GM23338 (cell line): ENCODE measurements at regions not wholly inside any gene's neighbourhood (a gene's known extent, or its start where the extent isn't known, plus 50 kb on each side); places are given as distances from the start of the nearest gene placed in this dataset.
A peak's percentile ranks its signal among the peaks of the same experiment; 100 is the strongest.

Experiments used
- ATAC-seq: fragments of 200-7000 bp; cut with Tn5 transposase; 3 replicates; pipeline ENCODE4 v1.9.1; 2020
- DNase-seq: peaks from one replicate; pipeline ENCODE4 v3.0.0-alpha.2; 2015; ENCODE audit warnings: low spot score
- H2AFZ ChIP-seq: fragments of 200-600 bp; sonication (generic); 2 replicates; pipeline ENCODE4 v1.8.0; 2016; ENCODE audit warnings: antibody characterized with exemption, mild to moderate bottlenecking, moderate library complexity
- H3F3A ChIP-seq: fragments of 200-600 bp; sonication (generic); replicated peaks from 2 replicates; pipeline ENCODE4 v1.8.0; 2017; ENCODE audit warnings: antibody characterized with exemption, mixed run types, low read depth
- H3K27ac ChIP-seq: fragments of 200-600 bp; sonication (generic); 2 replicates; pipeline ENCODE4 v1.6.1; 2016; ENCODE audit warnings: low read depth
- H3K27me3 ChIP-seq: fragments of 200-600 bp; sonication (generic); 2 replicates; pipeline ENCODE4 v1.8.0; 2016; ENCODE audit warnings: mild to moderate bottlenecking, mixed run types, moderate library complexity; ENCODE audit not compliant: insufficient read depth
- H3K36me3 ChIP-seq: fragments of 200-600 bp; sonication (generic); 2 replicates; pipeline ENCODE4 v1.8.0; 2016; ENCODE audit warnings: mild to moderate bottlenecking; ENCODE audit not compliant: insufficient read depth
- H3K4me1 ChIP-seq: fragments of 200-600 bp; sonication (generic); 2 replicates; pipeline ENCODE4 v1.8.0; 2016; ENCODE audit warnings: mild to moderate bottlenecking, moderate library complexity; ENCODE audit not compliant: insufficient read depth
- H3K4me2 ChIP-seq: fragments of 200-600 bp; sonication (generic); 2 replicates; pipeline ENCODE4 v1.7.1; 2017; ENCODE audit warnings: mixed run types
- H3K4me3 ChIP-seq: fragments of 200-600 bp; sonication (generic); 2 replicates; pipeline ENCODE4 v1.6.1; 2016; ENCODE audit warnings: mixed run types
- H3K79me2 ChIP-seq: fragments of 200-600 bp; sonication (generic); replicated peaks from 2 replicates; pipeline ENCODE4 v1.8.0; 2017; ENCODE audit warnings: mild to moderate bottlenecking; ENCODE audit not compliant: insufficient read depth
- H3K9me2 ChIP-seq: fragments of 200-600 bp; sonication (generic); 2 replicates; pipeline ENCODE4 v1.8.0; 2017; ENCODE audit not compliant: insufficient read depth
- H4K20me1 ChIP-seq: fragments of 200-600 bp; sonication (generic); replicated peaks from 2 replicates; pipeline ENCODE4 v1.8.0; 2017; ENCODE audit warnings: mild to moderate bottlenecking; ENCODE audit not compliant: insufficient read depth
- H3K27ac Mint-ChIP-seq: 2 replicates; pipeline ENCODE4 v1.8.0; 2020; ENCODE audit warnings: inconsistent platforms, mild to moderate bottlenecking, moderate library complexity, mixed read lengths
- H3K27me3 Mint-ChIP-seq: 3 replicates; pipeline ENCODE4 v1.8.0; 2022; ENCODE audit warnings: low read depth, mild to moderate bottlenecking, moderate library complexity, mixed read lengths, inconsistent platforms; ENCODE audit not compliant: insufficient read depth, poor library complexity
- H3K36me3 Mint-ChIP-seq: 3 replicates; pipeline ENCODE4 v1.8.0; 2021; ENCODE audit warnings: low read depth, mild to moderate bottlenecking, inconsistent platforms, moderate library complexity, mixed read lengths
- H3K4me1 Mint-ChIP-seq: 3 replicates; pipeline ENCODE4 v1.8.0; 2020; ENCODE audit warnings: mild to moderate bottlenecking, inconsistent platforms, mixed read lengths
- H3K4me3 Mint-ChIP-seq: 3 replicates; pipeline ENCODE4 v1.8.0; 2021; ENCODE audit warnings: moderate library complexity, mild to moderate bottlenecking, inconsistent platforms, mixed read lengths
- H3K9me3 Mint-ChIP-seq: 3 replicates; pipeline ENCODE4 v1.8.0; 2020; ENCODE audit warnings: moderate library complexity, mild to moderate bottlenecking, inconsistent platforms, mixed read lengths
- CREB1 ChIP-seq: fragments of 250-450 bp; sonication (Bioruptor Pico); IDR thresholded peaks from 2 replicates; pipeline ENCODE4 v1.5.0; 2020; ENCODE audit warnings: low read depth, mild to moderate bottlenecking, moderate library complexity
- EZH2 ChIP-seq: fragments of 200-600 bp; sonication (generic); IDR thresholded peaks from one replicate; pipeline ENCODE4 v1.8.0; 2017; ENCODE audit warnings: antibody characterized with exemption, mild to moderate bottlenecking, low read depth; ENCODE audit not compliant: unreplicated experiment
- EZH2phosphoT487 ChIP-seq: fragments of 200-600 bp; sonication (generic); IDR thresholded peaks from one replicate; pipeline ENCODE4 v1.8.1; 2018; ENCODE audit warnings: antibody characterized with exemption; ENCODE audit not compliant: unreplicated experiment
- JUNB ChIP-seq: IDR thresholded peaks from one replicate; pipeline ENCODE4 v1.6.1; 2016; ENCODE audit warnings: antibody characterized with exemption; ENCODE audit not compliant: unreplicated experiment
- NANOG ChIP-seq: IDR thresholded peaks from 2 replicates; pipeline ENCODE4 v1.6.1; 2016; ENCODE audit warnings: antibody characterized with exemption, borderline replicate concordance
- POLR2AphosphoS5 ChIP-seq: IDR thresholded peaks from 2 replicates; pipeline ENCODE4 v1.6.1; 2016; ENCODE audit warnings: antibody characterized with exemption, low read depth
- ZNF114 ChIP-seq: fragments of 250-450 bp; sonication (Bioruptor Pico); IDR thresholded peaks from 2 replicates; pipeline ENCODE4 v1.5.0; 2020; ENCODE audit warnings: mild to moderate bottlenecking, moderate library complexity
- TF ChIP-seq, protein P1 (sequence below), 2 experiments: fragments of 200-600 bp in 1 of 2; sonication (generic) in 1 of 2; conservative IDR thresholded peaks; 2 replicates each; pipeline versions ENCODE4 v1.5.1 to v1.6.1; 2016 to 2017; ENCODE audit warnings: antibody characterized with exemption in 2 of 2, low read depth in 2 of 2, mild to moderate bottlenecking in 2 of 2, moderate library complexity in 1 of 2
- TF ChIP-seq, protein P2 (sequence below): fragments of 250-450 bp; sonication (Bioruptor Pico); IDR thresholded peaks from 2 replicates; pipeline ENCODE4 v1.5.0; 2020; ENCODE audit warnings: mild to moderate bottlenecking, moderate library complexity

DNA sequence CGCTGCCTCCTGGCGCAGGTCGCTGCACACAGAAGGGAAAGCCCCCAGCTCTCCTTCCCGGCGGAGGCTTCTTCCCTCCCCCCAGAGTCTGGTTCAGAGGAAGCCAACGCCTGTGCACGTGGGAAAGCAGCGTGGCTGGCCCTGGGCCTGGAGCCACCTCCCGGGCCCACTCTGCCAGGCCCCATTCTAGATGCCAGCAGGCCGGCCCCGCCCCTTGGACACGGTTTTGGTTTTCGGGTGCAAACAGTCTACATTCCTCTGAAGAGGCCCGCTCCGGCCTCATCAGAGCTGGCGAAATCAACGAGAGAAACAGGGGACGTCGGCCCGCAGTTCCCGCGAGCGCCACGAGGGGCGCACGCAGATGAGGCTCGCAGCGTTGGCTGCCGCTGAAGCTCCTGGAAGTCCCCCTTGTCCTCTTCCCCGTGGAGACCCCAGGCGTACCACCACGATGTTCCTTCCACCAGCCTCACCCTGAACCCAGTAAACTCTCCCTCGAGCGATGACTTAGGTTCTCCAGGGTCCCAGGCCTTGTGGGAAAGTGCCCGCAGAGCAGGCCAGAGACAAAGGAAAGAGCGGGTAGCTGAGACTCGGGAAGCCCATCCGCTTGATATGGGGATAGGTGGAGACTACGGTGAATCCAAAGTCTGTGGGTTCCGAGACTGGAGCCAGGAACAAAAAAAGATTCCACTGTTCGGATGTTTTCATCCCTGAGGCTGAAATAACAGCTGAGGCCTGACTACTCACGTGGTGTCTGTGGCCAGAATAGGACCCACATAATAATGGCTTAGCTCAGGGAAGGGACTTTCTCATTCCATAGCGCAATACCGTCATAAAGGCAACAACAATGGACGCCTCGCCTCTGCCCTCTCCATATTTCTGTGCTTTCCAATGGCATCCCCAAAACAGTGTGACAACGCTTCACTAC, 64.2 kb downstream of the KLF4 start:
- TF ChIP-seq NANOG (no peak), CREB1 (CRISPR knock-in tag) (0 out of 2 replicates have a peak, but pooled peaks have one; percentile 10)
- TF ChIP-seq, protein P1, sequence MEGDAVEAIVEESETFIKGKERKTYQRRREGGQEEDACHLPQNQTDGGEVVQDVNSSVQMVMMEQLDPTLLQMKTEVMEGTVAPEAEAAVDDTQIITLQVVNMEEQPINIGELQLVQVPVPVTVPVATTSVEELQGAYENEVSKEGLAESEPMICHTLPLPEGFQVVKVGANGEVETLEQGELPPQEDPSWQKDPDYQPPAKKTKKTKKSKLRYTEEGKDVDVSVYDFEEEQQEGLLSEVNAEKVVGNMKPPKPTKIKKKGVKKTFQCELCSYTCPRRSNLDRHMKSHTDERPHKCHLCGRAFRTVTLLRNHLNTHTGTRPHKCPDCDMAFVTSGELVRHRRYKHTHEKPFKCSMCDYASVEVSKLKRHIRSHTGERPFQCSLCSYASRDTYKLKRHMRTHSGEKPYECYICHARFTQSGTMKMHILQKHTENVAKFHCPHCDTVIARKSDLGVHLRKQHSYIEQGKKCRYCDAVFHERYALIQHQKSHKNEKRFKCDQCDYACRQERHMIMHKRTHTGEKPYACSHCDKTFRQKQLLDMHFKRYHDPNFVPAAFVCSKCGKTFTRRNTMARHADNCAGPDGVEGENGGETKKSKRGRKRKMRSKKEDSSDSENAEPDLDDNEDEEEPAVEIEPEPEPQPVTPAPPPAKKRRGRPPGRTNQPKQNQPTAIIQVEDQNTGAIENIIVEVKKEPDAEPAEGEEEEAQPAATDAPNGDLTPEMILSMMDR (conservative IDR thresholded peaks at IDR 0.05; ENCODE audit: low read depth in 2 of 2) = peak; percentile 80 to 86
- Histone ChIP-seq H3K27ac (no peak overlapping the region), H3K4me3 (peak overlapping the region; percentile 33; the same call in 1 of the 2 replicates), H2AFZ (peak overlapping the region; percentile 97), H3K27me3 (0 out of 2 replicates have a peak, but pooled peaks cover 6% of the 10 kb centered on the region), H3F3A (no peaks in the 10 kb centered on the region), H3K4me2 (peak overlapping the region; percentile 49; the same call in 1 of the 2 replicates), H3K79me2 (no peaks in the 10 kb centered on the region), H3K36me3 (no peaks in the 10 kb centered on the region), H3K9me2 (0 out of 2 replicates have a peak, but pooled peaks cover 7% of the 10 kb centered on the region), H4K20me1 (no peaks in the 10 kb centered on the region), H3K4me1 (no peaks in the 10 kb centered on the region)
- Mint-ChIP-seq H3K4me1 (0 out of 3 replicates have a peak, but pooled peaks cover 2% of the 10 kb centered on the region), H3K27me3 (peaks cover 13% of the 10 kb centered on the region), H3K27ac (no peak overlapping the region), H3K9me3 (no peaks in the 10 kb centered on the region; the same call in 1 of the 3 replicates), H3K4me3 (peak overlapping the region; percentile 29; the same call in 1 of the 3 replicates), H3K36me3 (no peaks in the 10 kb centered on the region)
- peak; percentile 85 for DNase-seq
- ATAC-seq = peak; percentile 77

GRCh38 chr9:107423540-107423939, 66.0 kb downstream of the KLF4 start:
- ATAC-seq (no peak), DNase-seq (no peak)
- no peak overlapping the region for H3K4me3 ChIP-seq
- Mint-ChIP-seq H3K4me3 (no peak overlapping the region), H3K27me3 (peaks cover 13% of the 10 kb centered on the region), H3K36me3 (no peaks in the 10 kb centered on the region), H3K4me1 (0 out of 3 replicates have a peak, but pooled peaks cover 2% of the 10 kb centered on the region), H3K9me3 (no peaks in the 10 kb centered on the region; the same call in 1 of the 3 replicates), H3K27ac (no peak overlapping the region)
- 0 out of 2 replicates have a peak, but pooled peaks cover 7% of the 10 kb centered on the region for H3K9me2 ChIP-seq
- H4K20me1 ChIP-seq = no peaks in the 10 kb centered on the region
- no peak overlapping the region for H3K4me2 ChIP-seq
- H2AFZ ChIP-seq = 0 out of 2 replicates have a peak overlapping the region, but pooled peaks have one; percentile 32
- no peaks in the 10 kb centered on the region for H3F3A ChIP-seq
- no peaks in the 10 kb centered on the region for H3K79me2 ChIP-seq
- H3K36me3 ChIP-seq = no peaks in the 10 kb centered on the region
- no peak overlapping the region for H3K27ac ChIP-seq
- no peaks in the 10 kb centered on the region for H3K4me1 ChIP-seq
- H3K27me3 ChIP-seq = 0 out of 2 replicates have a peak, but pooled peaks cover 6% of the 10 kb centered on the region
- TF ChIP-seq, protein P1 (conservative IDR thresholded peaks at IDR 0.05; ENCODE audit: low read depth in 2 of 2) = no peak
- no peak for TF ChIP-seq POLR2AphosphoS5
- no peak for TF ChIP-seq EZH2
- TF ChIP-seq, protein P2, sequence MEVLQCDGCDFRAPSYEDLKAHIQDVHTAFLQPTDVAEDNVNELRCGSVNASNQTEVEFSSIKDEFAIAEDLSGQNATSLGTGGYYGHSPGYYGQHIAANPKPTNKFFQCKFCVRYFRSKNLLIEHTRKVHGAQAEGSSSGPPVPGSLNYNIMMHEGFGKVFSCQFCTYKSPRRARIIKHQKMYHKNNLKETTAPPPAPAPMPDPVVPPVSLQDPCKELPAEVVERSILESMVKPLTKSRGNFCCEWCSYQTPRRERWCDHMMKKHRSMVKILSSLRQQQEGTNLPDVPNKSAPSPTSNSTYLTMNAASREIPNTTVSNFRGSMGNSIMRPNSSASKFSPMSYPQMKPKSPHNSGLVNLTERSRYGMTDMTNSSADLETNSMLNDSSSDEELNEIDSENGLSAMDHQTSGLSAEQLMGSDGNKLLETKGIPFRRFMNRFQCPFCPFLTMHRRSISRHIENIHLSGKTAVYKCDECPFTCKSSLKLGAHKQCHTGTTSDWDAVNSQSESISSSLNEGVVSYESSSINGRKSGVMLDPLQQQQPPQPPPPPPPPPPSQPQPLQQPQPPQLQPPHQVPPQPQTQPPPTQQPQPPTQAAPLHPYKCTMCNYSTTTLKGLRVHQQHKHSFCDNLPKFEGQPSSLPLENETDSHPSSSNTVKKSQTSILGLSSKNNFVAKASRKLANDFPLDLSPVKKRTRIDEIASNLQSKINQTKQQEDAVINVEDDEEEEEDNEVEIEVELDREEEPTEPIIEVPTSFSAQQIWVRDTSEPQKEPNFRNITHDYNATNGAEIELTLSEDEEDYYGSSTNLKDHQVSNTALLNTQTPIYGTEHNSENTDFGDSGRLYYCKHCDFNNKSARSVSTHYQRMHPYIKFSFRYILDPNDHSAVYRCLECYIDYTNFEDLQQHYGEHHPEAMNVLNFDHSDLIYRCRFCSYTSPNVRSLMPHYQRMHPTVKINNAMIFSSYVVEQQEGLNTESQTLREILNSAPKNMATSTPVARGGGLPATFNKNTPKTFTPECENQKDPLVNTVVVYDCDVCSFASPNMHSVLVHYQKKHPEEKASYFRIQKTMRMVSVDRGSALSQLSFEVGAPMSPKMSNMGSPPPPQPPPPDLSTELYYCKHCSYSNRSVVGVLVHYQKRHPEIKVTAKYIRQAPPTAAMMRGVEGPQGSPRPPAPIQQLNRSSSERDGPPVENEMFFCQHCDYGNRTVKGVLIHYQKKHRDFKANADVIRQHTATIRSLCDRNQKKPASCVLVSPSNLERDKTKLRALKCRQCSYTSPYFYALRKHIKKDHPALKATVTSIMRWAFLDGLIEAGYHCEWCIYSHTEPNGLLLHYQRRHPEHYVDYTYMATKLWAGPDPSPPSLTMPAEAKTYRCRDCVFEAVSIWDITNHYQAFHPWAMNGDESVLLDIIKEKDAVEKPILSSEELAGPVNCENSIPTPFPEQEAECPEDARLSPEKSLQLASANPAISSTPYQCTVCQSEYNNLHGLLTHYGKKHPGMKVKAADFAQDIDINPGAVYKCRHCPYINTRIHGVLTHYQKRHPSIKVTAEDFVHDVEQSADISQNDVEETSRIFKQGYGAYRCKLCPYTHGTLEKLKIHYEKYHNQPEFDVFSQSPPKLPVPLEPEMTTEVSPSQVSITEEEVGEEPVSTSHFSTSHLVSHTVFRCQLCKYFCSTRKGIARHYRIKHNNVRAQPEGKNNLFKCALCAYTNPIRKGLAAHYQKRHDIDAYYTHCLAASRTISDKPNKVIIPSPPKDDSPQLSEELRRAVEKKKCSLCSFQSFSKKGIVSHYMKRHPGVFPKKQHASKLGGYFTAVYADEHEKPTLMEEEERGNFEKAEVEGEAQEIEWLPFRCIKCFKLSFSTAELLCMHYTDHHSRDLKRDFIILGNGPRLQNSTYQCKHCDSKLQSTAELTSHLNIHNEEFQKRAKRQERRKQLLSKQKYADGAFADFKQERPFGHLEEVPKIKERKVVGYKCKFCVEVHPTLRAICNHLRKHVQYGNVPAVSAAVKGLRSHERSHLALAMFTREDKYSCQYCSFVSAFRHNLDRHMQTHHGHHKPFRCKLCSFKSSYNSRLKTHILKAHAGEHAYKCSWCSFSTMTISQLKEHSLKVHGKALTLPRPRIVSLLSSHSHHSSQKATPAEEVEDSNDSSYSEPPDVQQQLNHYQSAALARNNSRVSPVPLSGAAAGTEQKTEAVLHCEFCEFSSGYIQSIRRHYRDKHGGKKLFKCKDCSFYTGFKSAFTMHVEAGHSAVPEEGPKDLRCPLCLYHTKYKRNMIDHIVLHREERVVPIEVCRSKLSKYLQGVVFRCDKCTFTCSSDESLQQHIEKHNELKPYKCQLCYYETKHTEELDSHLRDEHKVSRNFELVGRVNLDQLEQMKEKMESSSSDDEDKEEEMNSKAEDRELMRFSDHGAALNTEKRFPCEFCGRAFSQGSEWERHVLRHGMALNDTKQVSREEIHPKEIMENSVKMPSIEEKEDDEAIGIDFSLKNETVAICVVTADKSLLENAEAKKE (CRISPR knock-in tag) = no peak
- no peak for TF ChIP-seq NANOG
- no peak for TF ChIP-seq JUNB
- TF ChIP-seq ZNF114 (CRISPR knock-in tag) = no peak
- no peak for TF ChIP-seq EZH2phosphoT487
